Natural killer cell (primary cell): ENCODE measurements at regions not wholly inside any gene's neighbourhood (a gene's known extent, or its start where the extent isn't known, plus 50 kb on each side); places are given as distances from the start of the nearest gene placed in this dataset.

Experiments used
- ATAC-seq, 3 donors: fragments of 150-1000 bp in 2 of 3; fragments of 200-7000 bp in 1 of 3; cut with Tn5 transposase; 1 replicate in 1 of 3; 2 replicates in 2 of 3; pipeline ENCODE4 v1.10.0; 2021; ENCODE audit warnings: mild to moderate bottlenecking in 2 of 3, moderate library complexity in 2 of 3
- DNase-seq, 2 donors: peaks; one replicate each; pipeline versions ENCODE4 v3.0.0 to v3.0.0-alpha.2; 2013 to 2021; ENCODE audit warnings: mixed read lengths in 1 of 2
- H3K27ac ChIP-seq: one replicate; pipeline ENCODE4 v1.5.1; 2013; ENCODE audit warnings: mild to moderate bottlenecking, low read length
- H3K27me3 ChIP-seq: one replicate; pipeline ENCODE4 v1.6.1; 2013; ENCODE audit warnings: low read length; ENCODE audit not compliant: control insufficient read depth, insufficient read depth
- H3K36me3 ChIP-seq: one replicate; pipeline ENCODE4 v1.6.1; 2013; ENCODE audit warnings: low read length; ENCODE audit not compliant: control insufficient read depth, insufficient read depth
- H3K4me1 ChIP-seq: one replicate; pipeline ENCODE4 v1.6.1; 2013; ENCODE audit warnings: low read length; ENCODE audit not compliant: control insufficient read depth, insufficient read depth
- H3K4me3 ChIP-seq: one replicate; pipeline ENCODE4 v1.5.1; 2013; ENCODE audit warnings: low read length
- H3K9me3 ChIP-seq: one replicate; pipeline ENCODE4 v1.6.1; 2013; ENCODE audit warnings: low read length; ENCODE audit not compliant: control insufficient read depth, insufficient read depth
- H3K27ac Mint-ChIP-seq, 2 donors: one replicate each; pipeline ENCODE4 v1.8.0; 2022; ENCODE audit warnings: mild to moderate bottlenecking in 2 of 2, mixed read lengths in 2 of 2, moderate library complexity in 1 of 2
- H3K27me3 Mint-ChIP-seq, 2 donors: one replicate each; pipeline ENCODE4 v1.8.0; 2022; ENCODE audit warnings: low read depth in 2 of 2, mixed read lengths in 2 of 2
- H3K36me3 Mint-ChIP-seq: one replicate; pipeline ENCODE4 v1.8.0; 2022; ENCODE audit warnings: mixed read lengths
- H3K4me1 Mint-ChIP-seq, 2 donors: one replicate each; pipeline ENCODE4 v1.8.0; 2022; ENCODE audit warnings: mixed read lengths in 2 of 2
- H3K4me3 Mint-ChIP-seq: one replicate; pipeline ENCODE4 v1.8.0; 2022; ENCODE audit warnings: mild to moderate bottlenecking, moderate library complexity, mixed read lengths
- H3K9me3 Mint-ChIP-seq, 2 donors: one replicate each; pipeline ENCODE4 v1.8.0; 2022; ENCODE audit warnings: mixed read lengths in 2 of 2
- WGBS: methylation state at CpG from one replicate; pipeline ENCODE4 v1.1.7; 2013; ENCODE audit warnings: missing lambda C conversion rate; ENCODE audit not compliant: insufficient coverage; 5-methylcytosine and 5-hydroxymethylcytosine counted together
- intact Hi-C: fragments of 100-400 bp; cut with micrococcal nuclease; formaldehyde crosslinking; loops from one replicate; pipeline ENCODE4 v1.14.2; 2022
- TF ChIP-seq, protein P1 (sequence below): fragments of 200-600 bp; IDR thresholded peaks from one replicate; pipeline ENCODE4 v1.8.0; 2022; ENCODE audit warnings: antibody characterized with exemption

DNA sequence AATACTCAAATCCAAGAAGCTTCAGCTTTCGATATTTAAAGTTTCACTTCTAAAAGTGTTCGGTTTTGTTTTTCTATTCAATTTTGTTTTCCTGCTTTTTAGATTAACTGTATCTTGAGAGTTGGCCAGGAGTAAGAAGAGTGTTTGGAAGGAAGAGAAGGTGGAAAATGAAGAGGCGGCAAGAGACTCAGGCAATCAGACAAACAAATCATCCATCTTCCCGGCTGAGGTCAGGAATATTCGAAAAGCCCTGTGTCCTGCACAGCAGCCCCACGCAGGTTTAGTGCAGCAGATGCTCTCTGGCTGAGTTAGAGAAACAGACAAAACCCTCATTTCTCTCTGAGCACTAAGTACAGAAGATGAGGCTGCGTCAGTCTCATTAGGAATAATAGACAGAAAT lies 330.3 kb upstream of the NOCT start:
- ATAC-seq (no peak), DNase-seq (no peak)
- intact Hi-C loops = no loop called here
- peaks cover 7 to 20% of the 10 kb centered on the region in 2 donors for H3K27me3 Mint-ChIP-seq
- H3K4me3 ChIP-seq = no peak overlapping the region
- no peaks in the 10 kb centered on the region for H3K4me1 ChIP-seq
- no peaks in the 10 kb centered on the region for H3K27me3 ChIP-seq
- 91% methylated on average over 7 of the region's 7 CpGs for WGBS
- H3K27ac ChIP-seq = no peak overlapping the region
- H3K27ac Mint-ChIP-seq = no peak overlapping the region
- TF ChIP-seq, protein P1, sequence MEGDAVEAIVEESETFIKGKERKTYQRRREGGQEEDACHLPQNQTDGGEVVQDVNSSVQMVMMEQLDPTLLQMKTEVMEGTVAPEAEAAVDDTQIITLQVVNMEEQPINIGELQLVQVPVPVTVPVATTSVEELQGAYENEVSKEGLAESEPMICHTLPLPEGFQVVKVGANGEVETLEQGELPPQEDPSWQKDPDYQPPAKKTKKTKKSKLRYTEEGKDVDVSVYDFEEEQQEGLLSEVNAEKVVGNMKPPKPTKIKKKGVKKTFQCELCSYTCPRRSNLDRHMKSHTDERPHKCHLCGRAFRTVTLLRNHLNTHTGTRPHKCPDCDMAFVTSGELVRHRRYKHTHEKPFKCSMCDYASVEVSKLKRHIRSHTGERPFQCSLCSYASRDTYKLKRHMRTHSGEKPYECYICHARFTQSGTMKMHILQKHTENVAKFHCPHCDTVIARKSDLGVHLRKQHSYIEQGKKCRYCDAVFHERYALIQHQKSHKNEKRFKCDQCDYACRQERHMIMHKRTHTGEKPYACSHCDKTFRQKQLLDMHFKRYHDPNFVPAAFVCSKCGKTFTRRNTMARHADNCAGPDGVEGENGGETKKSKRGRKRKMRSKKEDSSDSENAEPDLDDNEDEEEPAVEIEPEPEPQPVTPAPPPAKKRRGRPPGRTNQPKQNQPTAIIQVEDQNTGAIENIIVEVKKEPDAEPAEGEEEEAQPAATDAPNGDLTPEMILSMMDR = no peak
- H3K36me3 Mint-ChIP-seq = no peaks in the 10 kb centered on the region
- no peaks in the 10 kb centered on the region for H3K9me3 ChIP-seq
- no peaks in the 10 kb centered on the region for H3K36me3 ChIP-seq
- no peaks in the 10 kb centered on the region for H3K4me1 Mint-ChIP-seq
- no peaks in the 10 kb centered on the region for H3K9me3 Mint-ChIP-seq
- H3K4me3 Mint-ChIP-seq = no peak overlapping the region

DNA sequence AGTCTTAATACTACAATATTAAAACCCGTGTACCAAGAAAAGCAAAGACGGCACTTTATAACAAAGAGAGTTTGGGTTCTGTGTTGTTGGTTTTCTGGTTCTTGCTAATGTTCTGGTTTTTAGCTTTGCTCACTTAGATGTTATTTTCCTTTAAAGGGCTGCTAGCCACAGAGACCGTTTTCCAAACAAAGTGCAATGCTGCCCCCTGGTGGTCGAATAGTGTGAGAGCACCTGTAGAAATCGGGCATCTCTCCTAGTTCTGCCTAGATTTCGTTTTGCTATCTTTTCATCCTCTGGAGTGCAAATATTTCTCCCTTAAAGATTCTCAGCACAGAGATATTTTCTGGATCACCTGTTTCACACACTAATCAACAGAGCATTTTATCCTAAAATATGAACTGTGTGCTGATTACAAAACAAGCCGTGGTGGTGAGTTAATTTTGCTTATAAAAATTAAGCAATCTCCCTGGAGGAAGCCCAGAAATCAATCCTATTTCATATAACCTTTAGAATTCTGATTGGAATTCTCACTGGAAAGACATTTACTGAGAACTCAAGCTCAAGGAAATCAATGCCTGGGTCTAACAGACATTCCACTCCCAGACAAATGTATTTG lies 334.5 kb upstream of the NOCT start:
- no peak overlapping the region for H3K4me3 ChIP-seq
- Mint-ChIP-seq H3K27me3 (peaks cover 4 to 20% of the 10 kb centered on the region in 2 donors), H3K9me3 (no peaks in the 10 kb centered on the region)

DNA sequence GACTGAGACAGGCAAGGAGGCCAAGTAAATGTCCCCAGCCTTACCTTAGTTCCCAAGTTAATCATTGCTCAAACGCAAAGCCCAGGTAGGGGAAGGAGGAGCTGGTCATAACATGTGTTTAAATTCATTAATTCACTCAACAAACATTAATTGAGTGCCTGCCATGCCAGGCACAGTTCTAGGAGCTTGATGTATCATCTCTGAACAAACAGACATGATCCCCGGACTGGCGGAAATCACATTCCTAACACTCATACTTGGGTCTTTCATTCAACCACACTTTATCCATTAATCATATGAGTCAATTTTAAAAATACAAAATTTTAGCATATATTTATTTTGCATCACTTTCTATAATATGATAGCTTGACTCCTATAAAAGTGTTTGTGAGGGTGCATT lies 335.3 kb upstream of the NOCT start:
- H3K4me1 Mint-ChIP-seq = no peaks in the 10 kb centered on the region
- TF ChIP-seq, protein P1 = no peak
- H3K27me3 ChIP-seq = no peaks in the 10 kb centered on the region
- H3K27me3 Mint-ChIP-seq = peaks cover 4 to 20% of the 10 kb centered on the region in 2 donors
- H3K9me3 Mint-ChIP-seq = no peaks in the 10 kb centered on the region
- H3K9me3 ChIP-seq = no peaks in the 10 kb centered on the region
- H3K27ac ChIP-seq = no peak overlapping the region
- 80% methylated on average over 2 of the region's 3 CpGs for WGBS
- no peak overlapping the region for H3K27ac Mint-ChIP-seq
- ATAC-seq (no peak), DNase-seq (no peak)
- no peaks in the 10 kb centered on the region for H3K36me3 Mint-ChIP-seq
- no peaks in the 10 kb centered on the region for H3K4me1 ChIP-seq
- H3K4me3 ChIP-seq = no peak overlapping the region
- intact Hi-C loops = no loop called here
- H3K4me3 Mint-ChIP-seq = no peak overlapping the region
- H3K36me3 ChIP-seq = no peaks in the 10 kb centered on the region

More for the DNA sequence above, 334.5 kb upstream of the NOCT start:
- ATAC-seq (peak; percentile 49 to 72 (median 68)), DNase-seq (peak; percentile 48 to 78)
- intact Hi-C loops = no loop called here
- WGBS = 20% methylated on average over 5 of the region's 7 CpGs
- Histone ChIP-seq H3K27ac (no peak overlapping the region), H3K27me3 (no peaks in the 10 kb centered on the region), H3K9me3 (no peaks in the 10 kb centered on the region), H3K4me1 (no peaks in the 10 kb centered on the region), H3K36me3 (no peaks in the 10 kb centered on the region)
- TF ChIP-seq, protein P1 = peak; percentile 81
- Mint-ChIP-seq H3K4me3 (no peak overlapping the region), H3K27ac (no peak overlapping the region), H3K4me1 (no peaks in the 10 kb centered on the region), H3K36me3 (no peaks in the 10 kb centered on the region)
